ENCODE measurements at regions not wholly inside any gene's neighbourhood (a gene's known extent, or its start where the extent isn't known, plus 50 kb on each side); places are given as distances from the start of the nearest gene placed in this dataset.

DNA sequence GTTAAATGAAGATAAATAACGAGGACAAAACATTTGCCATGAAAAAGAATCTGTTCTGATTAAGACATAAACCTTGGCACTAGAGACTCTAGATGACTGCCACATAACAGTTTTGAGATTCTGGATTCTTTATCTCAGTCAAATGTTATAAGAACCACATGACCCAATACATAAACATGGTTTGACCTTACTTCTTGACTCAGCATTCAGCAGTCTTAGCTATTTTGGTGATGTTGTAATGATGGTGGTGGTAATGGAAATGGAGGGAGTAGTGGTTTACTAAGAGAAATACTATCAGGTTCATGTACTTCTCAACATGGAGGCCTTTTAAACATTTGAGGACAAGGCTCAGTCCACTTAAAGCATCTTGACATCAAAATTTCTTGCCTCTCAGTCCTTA lies 925.4 kb downstream of the CDH11 start:
- Histone ChIP-seq H3K4me1 (no peaks in the 10 kb centered on the region), H3K36me3 (no peaks in the 10 kb centered on the region), H3K27me3 (no peaks in the 10 kb centered on the region), H3K9me3 (no peaks in the 10 kb centered on the region), H3K4me3 (ENCODE audit: low read depth, low read length) (no peak overlapping the region)
- DNase-seq, result no peak
- TF ChIP-seq CTCF (IDR thresholded peaks at IDR 0.05; ENCODE audit: low read depth, low read length), result no peak

DNA sequence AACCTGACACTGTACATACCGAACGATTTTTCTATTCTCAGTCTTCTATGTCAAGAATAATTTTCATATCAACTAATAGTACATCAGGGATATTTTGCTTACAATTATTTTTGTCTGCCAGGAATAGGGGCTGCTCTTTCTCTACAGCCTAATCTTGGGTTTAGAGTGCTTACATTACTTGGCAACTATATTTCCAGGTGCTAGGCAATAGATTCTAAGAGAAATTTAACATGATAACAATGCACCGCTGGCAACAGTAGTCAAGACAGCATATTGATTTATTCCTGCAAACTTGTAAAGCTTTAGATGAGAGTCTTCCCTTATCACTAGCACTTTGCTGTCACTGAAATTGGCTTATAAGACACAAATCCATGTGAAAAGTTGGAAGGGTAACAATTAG lies 935.9 kb downstream of the CDH11 start:
- Histone ChIP-seq H3K9me3 (no peaks in the 10 kb centered on the region), H3K36me3 (no peaks in the 10 kb centered on the region), H3K4me3 (ENCODE audit: low read depth, low read length) (no peak overlapping the region), H3K27me3 (no peaks in the 10 kb centered on the region), H3K4me1 (no peaks in the 10 kb centered on the region)
- TF ChIP-seq CTCF (IDR thresholded peaks at IDR 0.05; ENCODE audit: low read depth, low read length), result no peak
- no peak for DNase-seq

DNA sequence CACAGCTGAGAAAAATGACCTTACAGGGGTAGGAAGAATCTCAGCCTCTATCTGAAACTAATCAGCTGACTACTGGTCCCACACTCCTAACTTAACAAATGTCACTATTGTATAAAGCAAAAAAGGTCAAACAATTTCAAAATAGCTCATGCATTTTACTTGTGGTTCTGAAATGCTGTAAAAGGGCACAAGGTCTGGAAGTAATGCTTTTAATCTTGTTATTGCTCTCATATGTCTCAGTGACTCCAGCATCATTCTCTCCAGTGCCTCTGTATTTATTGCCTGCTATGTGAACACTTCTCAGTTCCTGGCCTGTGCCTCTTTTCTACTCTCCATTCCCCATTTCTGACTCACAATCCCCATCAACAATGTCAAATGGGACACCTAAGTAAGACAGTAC lies 937.7 kb downstream of the CDH11 start:
- DNase-seq, result no peak
- no peaks in the 10 kb centered on the region for H3K4me1 ChIP-seq
- no peaks in the 10 kb centered on the region for H3K36me3 ChIP-seq
- no peak for TF ChIP-seq CTCF (IDR thresholded peaks at IDR 0.05; ENCODE audit: low read depth, low read length)
- H3K4me3 ChIP-seq (ENCODE audit: low read depth, low read length), result no peak overlapping the region
- no peaks in the 10 kb centered on the region for H3K27me3 ChIP-seq
- H3K9me3 ChIP-seq, result no peaks in the 10 kb centered on the region

- no peaks in the 10 kb centered on the region for H3K4me1 ChIP-seq
- DNase-seq, result no peak
- no peak for TF ChIP-seq CTCF (IDR thresholded peaks at IDR 0.05; ENCODE audit: low read depth, low read length)
These were observed 938.9 kb downstream of the CDH11 start for GRCh38 chr16:64182985-64183384.

GRCh38 chr16:64181271-64181925 lies 940.5 kb downstream of the CDH11 start:
- no peak for DNase-seq
- Histone ChIP-seq H3K27me3 (no peaks in the 10 kb centered on the region), H3K36me3 (no peaks in the 10 kb centered on the region), H3K9me3 (peaks cover 5% of the 10 kb centered on the region; the same call in 1 of the 2 replicates), H3K4me1 (no peaks in the 10 kb centered on the region), H3K4me3 (ENCODE audit: low read depth, low read length) (no peak overlapping the region)
- no peak for TF ChIP-seq CTCF (IDR thresholded peaks at IDR 0.05; ENCODE audit: low read depth, low read length)

More at GRCh38 chr16:64182985-64183384, 938.9 kb downstream of the CDH11 start:
- Histone ChIP-seq H3K36me3 (no peaks in the 10 kb centered on the region), H3K9me3 (peaks cover 4% of the 10 kb centered on the region; the same call in 1 of the 2 replicates), H3K27me3 (no peaks in the 10 kb centered on the region), H3K4me3 (ENCODE audit: low read depth, low read length) (no peak overlapping the region)

- Histone ChIP-seq H3K9me3 (peaks cover 5% of the 10 kb centered on the region; the same call in 1 of the 2 replicates), H3K4me3 (ENCODE audit: low read depth, low read length) (no peak overlapping the region), H3K27me3 (no peaks in the 10 kb centered on the region), H3K36me3 (no peaks in the 10 kb centered on the region), H3K4me1 (no peaks in the 10 kb centered on the region)
- no peak for TF ChIP-seq CTCF (IDR thresholded peaks at IDR 0.05; ENCODE audit: low read depth, low read length)
- DNase-seq, result no peak
These were observed 941.5 kb downstream of the CDH11 start for GRCh38 chr16:64180136-64180900.
